RWPE2 (cell line): ENCODE measurements at regions not wholly inside any gene's neighbourhood (a gene's known extent, or its start where the extent isn't known, plus 50 kb on each side); places are given as distances from the start of the nearest gene placed in this dataset.

ENCODE experiments used
- ATAC-seq: fragments of 200-7000 bp; cut with Tn5 transposase; 3 replicates; pipeline ENCODE4 v1.9.1; 2021; ENCODE audit warnings: low read depth
- DNase-seq: peaks from one replicate; pipeline ENCODE4 v3.0.0-alpha.2; 2020; ENCODE audit warnings: low spot score
- H3K27ac ChIP-seq: fragments of 450-650 bp; 2 replicates; pipeline ENCODE4 v1.5.1; 2017; ENCODE audit warnings: mild to moderate bottlenecking; ENCODE audit not compliant: poor library complexity, severe bottlenecking
- H3K27me3 ChIP-seq: fragments of 250-450 bp; sonication (Bioruptor Pico); 2 replicates; pipeline ENCODE4 v1.5.1; 2021; ENCODE audit warnings: mild to moderate bottlenecking, moderate library complexity; ENCODE audit not compliant: insufficient read depth, poor library complexity, severe bottlenecking
- H3K36me3 ChIP-seq: fragments of 250-450 bp; sonication (Bioruptor Pico); 2 replicates; pipeline ENCODE4 v1.5.1; 2020; ENCODE audit warnings: low read depth, mild to moderate bottlenecking, moderate library complexity
- H3K4me1 ChIP-seq: fragments of 250-450 bp; sonication (Bioruptor Pico); 2 replicates; pipeline ENCODE4 v1.5.1; 2021; ENCODE audit warnings: mild to moderate bottlenecking, moderate library complexity; ENCODE audit not compliant: insufficient read depth, poor library complexity, severe bottlenecking
- H3K4me3 ChIP-seq: fragments of 250-450 bp; sonication (Bioruptor Pico); 2 replicates; pipeline ENCODE4 v1.5.1; 2021; ENCODE audit warnings: mild to moderate bottlenecking, moderate library complexity; ENCODE audit not compliant: severe bottlenecking
- H3K9me3 ChIP-seq: fragments of 250-450 bp; sonication (Bioruptor Pico); 2 replicates; pipeline ENCODE4 v1.5.1; 2021; ENCODE audit warnings: mild to moderate bottlenecking, moderate library complexity; ENCODE audit not compliant: severe bottlenecking
- TF ChIP-seq, protein P1 (sequence below): fragments of 450-650 bp; IDR thresholded peaks from one replicate; pipeline ENCODE4 v1.5.1; 2017; ENCODE audit warnings: mild to moderate bottlenecking, moderate library complexity; ENCODE audit not compliant: poor library complexity, severe bottlenecking

DNA sequence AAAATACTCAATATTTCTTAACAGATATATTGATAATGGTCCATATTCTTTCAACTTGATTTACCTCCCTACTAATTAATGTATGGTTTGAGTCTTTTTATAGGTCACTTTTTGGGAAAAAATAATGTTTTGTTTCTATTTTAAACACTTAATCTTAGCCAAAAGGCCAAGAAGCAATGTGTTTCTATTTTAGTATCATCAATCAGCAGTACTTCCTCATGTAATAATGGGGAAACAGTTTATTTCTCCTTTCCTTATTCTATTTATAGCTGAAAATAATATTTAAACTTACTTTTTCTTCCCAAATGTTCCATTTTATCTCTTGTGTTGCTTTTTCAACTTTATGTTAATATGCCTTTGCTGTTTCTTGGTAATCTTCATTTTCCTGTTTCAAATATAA, 295.1 kb downstream of the ALDH8A1 start:
- no peak overlapping the region for H3K4me3 ChIP-seq
- peaks cover 18% of the 10 kb centered on the region for H3K4me1 ChIP-seq
- no peaks in the 10 kb centered on the region for H3K9me3 ChIP-seq
- no peak overlapping the region for H3K27ac ChIP-seq
- TF ChIP-seq, protein P1, sequence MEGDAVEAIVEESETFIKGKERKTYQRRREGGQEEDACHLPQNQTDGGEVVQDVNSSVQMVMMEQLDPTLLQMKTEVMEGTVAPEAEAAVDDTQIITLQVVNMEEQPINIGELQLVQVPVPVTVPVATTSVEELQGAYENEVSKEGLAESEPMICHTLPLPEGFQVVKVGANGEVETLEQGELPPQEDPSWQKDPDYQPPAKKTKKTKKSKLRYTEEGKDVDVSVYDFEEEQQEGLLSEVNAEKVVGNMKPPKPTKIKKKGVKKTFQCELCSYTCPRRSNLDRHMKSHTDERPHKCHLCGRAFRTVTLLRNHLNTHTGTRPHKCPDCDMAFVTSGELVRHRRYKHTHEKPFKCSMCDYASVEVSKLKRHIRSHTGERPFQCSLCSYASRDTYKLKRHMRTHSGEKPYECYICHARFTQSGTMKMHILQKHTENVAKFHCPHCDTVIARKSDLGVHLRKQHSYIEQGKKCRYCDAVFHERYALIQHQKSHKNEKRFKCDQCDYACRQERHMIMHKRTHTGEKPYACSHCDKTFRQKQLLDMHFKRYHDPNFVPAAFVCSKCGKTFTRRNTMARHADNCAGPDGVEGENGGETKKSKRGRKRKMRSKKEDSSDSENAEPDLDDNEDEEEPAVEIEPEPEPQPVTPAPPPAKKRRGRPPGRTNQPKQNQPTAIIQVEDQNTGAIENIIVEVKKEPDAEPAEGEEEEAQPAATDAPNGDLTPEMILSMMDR, result no peak
- ATAC-seq, result no peak
- H3K36me3 ChIP-seq, result no peaks in the 10 kb centered on the region
- DNase-seq, result no peak
- H3K27me3 ChIP-seq, result no peaks in the 10 kb centered on the region

DNA sequence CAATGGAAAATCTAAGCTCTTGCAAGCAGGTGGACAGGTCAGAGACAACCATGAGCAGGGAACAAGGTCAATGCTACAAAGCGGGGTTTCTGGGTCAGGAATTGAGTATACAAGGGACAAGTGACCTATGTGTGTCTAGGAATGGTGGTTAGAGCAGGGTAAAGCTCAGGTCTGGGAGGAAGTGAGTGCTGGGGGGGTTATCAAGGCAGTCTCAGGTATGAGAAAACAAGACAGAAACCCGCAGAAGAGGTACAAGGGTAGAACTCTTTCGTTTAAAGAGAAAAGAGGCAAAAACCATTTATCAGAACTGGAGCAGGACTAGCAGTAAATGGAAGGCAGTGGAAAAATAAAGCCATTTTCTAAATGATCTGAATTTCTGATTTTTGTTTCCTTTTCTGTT, 298.4 kb downstream of the ALDH8A1 start:
- Histone ChIP-seq H3K4me3 (no peak overlapping the region), H3K27me3 (no peaks in the 10 kb centered on the region), H3K9me3 (no peaks in the 10 kb centered on the region), H3K4me1 (no peaks in the 10 kb centered on the region), H3K36me3 (no peaks in the 10 kb centered on the region), H3K27ac (no peak overlapping the region)
- TF ChIP-seq, protein P1, result no peak
- DNase-seq (no peak), ATAC-seq (no peak)

DNA sequence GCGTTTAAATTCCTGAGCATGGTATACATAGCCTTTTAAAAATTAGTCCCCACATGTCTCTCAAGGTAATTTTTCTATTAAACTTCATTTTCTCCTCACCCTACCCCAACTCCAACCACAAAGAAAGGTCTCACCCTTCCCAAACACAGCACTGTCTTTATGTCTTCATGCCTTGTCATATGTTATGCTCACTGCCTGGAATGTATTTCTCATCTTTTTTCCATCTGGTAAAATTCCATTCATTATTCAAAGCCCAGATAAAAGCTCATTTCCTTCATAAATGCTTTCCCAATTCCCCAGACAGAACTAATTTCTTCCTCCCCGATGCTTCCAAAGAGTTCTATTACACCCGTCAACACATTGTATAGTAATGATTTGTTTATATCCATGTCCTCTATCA, 302.0 kb downstream of the ALDH8A1 start:
- no peak overlapping the region for H3K27ac ChIP-seq
- H3K36me3 ChIP-seq, result no peaks in the 10 kb centered on the region
- no peak overlapping the region for H3K4me3 ChIP-seq
- TF ChIP-seq, protein P1, result no peak
- no peak for DNase-seq
- H3K4me1 ChIP-seq, result peaks cover 16% of the 10 kb centered on the region
- H3K27me3 ChIP-seq, result no peaks in the 10 kb centered on the region
- H3K9me3 ChIP-seq, result no peaks in the 10 kb centered on the region
- ATAC-seq, result no peak

DNA sequence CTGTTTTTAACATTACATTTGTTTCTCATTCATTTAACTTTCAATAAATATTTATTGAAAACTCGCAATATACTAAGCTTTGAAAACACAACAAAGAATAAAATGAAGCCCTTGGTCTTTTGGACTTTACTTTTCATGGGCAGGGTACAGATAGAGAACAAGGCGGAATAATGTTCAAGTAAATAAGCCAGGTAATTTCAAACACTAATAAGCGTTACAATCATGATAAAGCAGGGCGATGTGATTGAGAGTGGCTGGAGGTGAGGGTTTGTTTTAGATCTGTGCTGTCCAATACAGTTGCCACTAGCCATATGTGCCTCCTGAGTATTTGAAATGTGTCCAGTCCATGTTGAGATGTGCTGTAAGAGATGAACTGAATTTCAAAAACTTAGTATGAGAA, 307.1 kb downstream of the ALDH8A1 start:
- H3K27ac ChIP-seq, result no peak overlapping the region

DNA sequence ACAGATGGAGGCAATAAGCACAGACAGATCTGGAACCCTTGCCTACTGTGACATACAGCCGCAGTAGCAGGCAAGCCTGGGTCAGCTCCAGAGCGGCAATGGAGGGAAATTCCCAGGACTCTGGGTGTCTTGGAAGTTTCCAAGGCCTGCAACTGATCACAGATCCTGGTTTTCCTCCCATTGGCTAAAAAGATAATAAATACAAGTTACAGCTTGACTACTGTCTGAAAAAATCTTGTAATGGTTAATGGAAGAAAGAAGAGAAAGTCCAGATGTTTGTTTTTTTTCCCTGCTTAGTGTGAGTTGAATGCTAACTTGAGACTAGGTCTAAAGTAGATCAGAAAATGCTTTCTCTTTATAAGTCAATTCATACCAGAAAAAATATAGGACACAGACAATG, 307.6 kb downstream of the ALDH8A1 start:
- DNase-seq (no peak), ATAC-seq (no peak)
- TF ChIP-seq, protein P1, result no peak
- no peaks in the 10 kb centered on the region for H3K9me3 ChIP-seq
- no peaks in the 10 kb centered on the region for H3K27me3 ChIP-seq
- H3K4me1 ChIP-seq, result peaks cover 21% of the 10 kb centered on the region
- no peaks in the 10 kb centered on the region for H3K36me3 ChIP-seq
- no peak overlapping the region for H3K27ac ChIP-seq
- no peak overlapping the region for H3K4me3 ChIP-seq

More for the DNA sequence above, 307.1 kb downstream of the ALDH8A1 start:
- TF ChIP-seq, protein P1, result no peak
- H3K4me3 ChIP-seq, result no peak overlapping the region
- DNase-seq, result no peak
- H3K27me3 ChIP-seq, result no peaks in the 10 kb centered on the region
- no peak for ATAC-seq
- H3K9me3 ChIP-seq, result no peaks in the 10 kb centered on the region
- peaks cover 21% of the 10 kb centered on the region for H3K4me1 ChIP-seq
- H3K36me3 ChIP-seq, result no peaks in the 10 kb centered on the region
